DND-41 (cell line): ENCODE measurements at regions not wholly inside any gene's neighbourhood (a gene's known extent, or its start where the extent isn't known, plus 50 kb on each side); places are given as distances from the start of the nearest gene placed in this dataset.

Experiments used
- CTCF ChIP-seq: IDR thresholded peaks from 2 replicates; pipeline ENCODE4 v1.5.1; 2012; ENCODE audit warnings: borderline replicate concordance, low read length, moderate library complexity, mild to moderate bottlenecking; ENCODE audit not compliant: poor library complexity, severe bottlenecking; ENCODE audit errors: extremely low read depth
- EZH2 ChIP-seq: IDR thresholded peaks from 3 replicates; pipeline ENCODE4 v1.6.1; 2012; ENCODE audit warnings: borderline replicate concordance, low read depth, mild to moderate bottlenecking, moderate library complexity, low read length, inconsistent platforms; ENCODE audit not compliant: severe bottlenecking

DNA sequence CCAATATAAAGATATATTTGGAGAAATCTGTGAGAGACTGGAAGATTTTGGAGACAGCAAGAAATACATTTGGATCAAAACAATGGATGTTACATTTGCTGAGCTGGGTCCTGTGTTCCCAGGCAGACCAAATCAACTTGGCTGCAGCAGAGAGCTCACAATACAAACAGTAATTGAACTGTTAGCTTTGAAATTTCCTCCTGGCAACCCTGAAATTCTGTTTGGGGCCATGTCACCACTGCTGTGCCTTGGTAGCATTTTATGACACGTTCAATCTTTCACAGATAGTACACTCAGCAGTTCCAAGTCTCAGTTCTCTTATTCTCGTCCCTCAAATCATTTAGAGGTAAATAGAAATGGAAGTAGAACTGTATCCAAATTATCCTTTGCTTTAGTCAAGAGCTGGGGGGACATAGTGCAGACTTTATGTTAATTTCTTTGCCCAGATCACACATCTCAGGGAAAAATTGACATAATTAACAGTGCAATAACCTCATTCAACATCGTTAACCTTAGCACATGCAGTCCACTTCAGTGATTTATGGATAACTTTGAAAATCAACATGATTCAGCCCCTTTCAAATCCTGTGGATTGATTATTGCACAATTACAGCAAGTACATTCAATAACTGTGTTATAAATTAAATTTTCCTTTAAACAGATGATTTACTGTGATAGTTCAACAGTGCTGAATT, 277.4 kb upstream of the MC4R start:
- no peak for TF ChIP-seq CTCF
- TF ChIP-seq EZH2, result no peak
